HK-2 (cell line): ENCODE measurements at regions not wholly inside any gene's neighbourhood (a gene's known extent, or its start where the extent isn't known, plus 50 kb on each side); places are given as distances from the start of the nearest gene placed in this dataset.
A peak's percentile ranks its signal among the peaks of the same experiment; 100 is the strongest.

Experiments
- DNase-seq: peaks from one replicate; pipeline ENCODE4 v3.0.0-alpha.2; 2018; ENCODE audit not compliant: unreplicated experiment

DNA sequence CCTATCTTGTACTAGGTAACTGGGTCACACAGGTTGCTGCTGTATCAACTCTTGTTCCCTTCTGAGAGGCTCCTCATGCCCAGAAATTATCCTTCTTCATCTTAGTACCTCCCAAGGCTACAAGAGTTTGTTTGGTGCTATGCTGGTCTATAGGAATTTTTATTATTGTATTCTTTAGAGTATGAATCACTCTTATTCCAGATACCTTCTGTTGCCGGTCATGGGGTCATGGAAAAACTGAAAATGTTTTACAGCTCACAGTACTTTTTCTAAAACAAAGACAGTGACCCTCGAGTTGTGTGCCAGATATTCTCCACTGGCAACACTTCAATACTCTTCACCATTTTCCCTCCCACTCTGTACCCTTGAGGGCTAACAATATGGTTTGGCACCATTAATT, 1598.0 kb upstream of the TMEM132C start:
- no peak for DNase-seq

DNA sequence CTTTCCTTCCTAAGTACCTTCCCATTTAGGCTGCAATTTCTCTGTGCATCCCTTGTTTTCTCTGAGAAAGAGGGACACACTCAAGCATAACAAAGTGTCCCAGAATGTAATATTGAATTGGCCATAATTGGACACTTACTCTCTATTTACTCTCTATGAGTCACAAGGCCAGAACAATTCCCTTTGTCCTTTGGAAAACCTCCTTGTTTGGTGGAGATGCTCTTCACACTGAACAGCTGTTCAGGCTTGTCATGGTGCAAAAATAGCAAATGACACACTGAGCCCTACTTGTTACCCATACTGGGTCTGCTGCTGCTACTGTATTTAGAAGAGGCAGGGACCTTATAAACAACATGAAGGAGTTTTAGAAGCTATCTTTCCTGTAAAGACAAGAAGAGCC, 1590.5 kb upstream of the TMEM132C start:
- no peak for DNase-seq

DNA sequence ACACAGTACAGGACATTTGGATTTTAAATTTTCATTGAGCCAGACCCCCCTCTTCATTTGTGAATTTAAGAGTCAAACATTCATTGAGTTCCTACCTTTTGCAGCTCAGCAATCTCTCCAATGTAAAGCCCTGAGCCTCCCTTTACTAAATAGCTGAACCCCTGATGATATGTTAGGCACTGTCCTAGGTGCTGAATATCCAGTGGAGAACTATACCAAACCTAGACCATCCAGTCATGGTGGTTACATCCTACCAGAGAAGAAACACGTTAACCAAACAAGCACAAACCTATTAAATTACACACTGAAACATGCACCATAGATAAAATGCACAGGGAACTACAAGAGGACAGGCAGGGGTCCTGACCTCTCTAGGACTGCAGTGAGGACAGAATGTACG, 1585.3 kb upstream of the TMEM132C start:
- DNase-seq, result no peak

DNA sequence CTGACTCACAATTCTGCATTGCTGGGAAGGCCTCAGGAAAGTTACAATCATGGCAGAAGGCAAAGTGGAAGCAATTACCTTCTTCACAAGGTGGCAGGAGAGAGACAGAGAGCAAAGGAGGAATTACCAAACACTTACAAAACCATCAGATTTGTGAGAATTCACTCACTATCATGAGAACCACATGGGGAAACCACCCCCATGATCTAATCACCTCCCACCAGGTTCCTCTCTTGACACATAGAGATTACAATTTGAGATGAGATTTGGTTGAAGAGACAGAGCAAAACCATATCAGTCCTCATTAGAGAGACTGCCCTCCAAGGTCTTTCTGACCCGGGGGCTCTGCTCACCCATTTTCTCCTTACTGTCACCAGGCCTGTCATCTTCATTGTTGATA, 1582.3 kb upstream of the TMEM132C start:
- DNase-seq, result no peak

DNA sequence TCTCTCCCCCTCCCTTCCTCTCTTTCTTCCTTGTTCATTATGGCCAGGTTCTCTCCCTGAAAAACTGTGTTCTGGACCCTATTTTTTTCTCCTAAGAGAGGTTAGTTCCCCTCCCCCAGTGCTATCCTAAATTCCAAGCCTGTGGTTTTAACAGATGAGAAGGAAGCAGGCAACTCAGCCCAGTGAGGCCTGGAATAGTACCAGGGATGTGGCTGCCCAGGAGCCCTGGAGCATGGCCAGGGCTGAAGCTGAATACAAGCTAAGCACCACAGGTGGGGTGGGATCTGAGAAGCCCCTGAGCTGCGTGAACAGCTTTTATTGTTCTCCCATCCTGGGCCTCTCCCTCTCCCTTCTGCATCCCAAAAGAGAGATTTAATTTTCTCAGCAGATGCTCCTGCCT, 1581.3 kb upstream of the TMEM132C start:
- DNase-seq, result no peak

DNA sequence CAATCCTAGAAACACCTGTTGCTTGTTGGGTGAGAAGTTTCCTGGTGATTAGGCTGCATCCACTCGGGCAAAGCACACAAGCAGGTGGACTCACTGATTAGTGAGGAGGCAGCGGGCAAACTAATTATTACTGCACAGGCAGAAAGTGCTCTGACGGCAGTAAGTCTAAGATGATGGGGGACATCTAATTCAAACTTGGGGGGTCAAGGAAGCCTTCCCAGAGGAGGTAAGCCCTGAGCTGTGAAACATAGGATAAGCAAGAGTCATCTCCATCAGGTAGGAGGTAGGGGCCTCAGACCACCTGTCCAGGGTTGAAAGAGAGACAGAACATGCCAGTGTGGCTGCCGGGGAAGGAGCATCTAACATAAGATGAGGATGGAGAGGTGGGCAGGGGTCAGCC, 1578.4 kb upstream of the TMEM132C start:
- no peak for DNase-seq

DNA sequence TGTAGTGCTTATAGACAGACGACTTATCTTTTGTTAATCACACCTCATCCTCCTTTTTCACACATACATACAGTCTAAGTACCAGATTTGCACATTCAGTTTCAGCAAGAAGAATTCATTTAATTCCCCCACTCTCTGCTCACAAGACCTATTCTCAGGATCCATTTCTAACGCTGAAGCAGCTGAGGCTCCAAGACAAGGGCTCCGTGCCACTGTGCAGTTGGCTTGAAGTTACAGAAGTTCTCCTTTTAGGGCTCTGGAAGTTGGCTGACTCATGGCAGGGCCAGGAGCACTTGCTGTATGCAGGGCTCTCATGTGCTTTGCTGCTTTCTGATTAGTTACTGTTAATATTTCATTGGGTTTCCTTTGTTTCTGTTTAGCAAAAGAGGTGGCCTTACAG, 1566.9 kb upstream of the TMEM132C start:
- DNase-seq, result no peak

DNA sequence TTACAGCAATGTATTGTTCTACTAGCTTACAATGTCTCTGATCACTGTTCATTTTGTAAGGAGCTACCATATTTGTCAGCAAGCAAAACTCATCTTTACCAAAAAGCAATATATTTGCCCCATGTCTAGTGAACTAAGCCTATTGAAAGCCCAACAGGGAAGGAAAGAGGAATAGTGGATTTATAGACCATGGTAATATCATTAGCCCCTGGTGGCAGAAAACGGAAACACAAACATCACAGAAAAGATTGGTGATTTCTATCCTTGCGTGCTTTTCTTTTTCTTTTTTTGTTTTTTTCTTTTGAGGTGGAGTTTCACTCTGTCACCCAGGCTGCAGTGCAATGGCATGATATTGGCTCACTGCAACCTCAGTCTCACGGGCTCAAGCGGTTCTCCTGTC, 1562.4 kb upstream of the TMEM132C start:
- no peak for DNase-seq

DNA sequence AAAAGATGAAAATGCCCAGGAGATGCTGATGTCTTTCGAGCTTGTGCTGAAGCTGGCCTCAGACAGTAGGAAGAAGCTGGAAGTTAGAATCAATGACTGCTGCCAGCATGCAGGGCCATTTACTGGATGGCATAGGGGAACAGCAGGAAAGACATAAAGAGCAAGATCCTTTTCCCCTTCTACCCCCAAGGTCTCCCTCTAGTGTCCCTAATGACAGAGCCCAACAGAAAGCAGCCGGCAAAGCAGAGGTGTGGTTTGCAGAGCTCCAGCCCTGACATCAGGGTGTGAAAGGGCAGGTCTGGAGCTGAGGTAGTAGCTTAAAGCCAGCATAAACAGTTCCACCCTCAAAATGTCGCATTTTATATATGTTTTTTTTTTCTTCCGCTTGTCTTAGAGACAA, 1560.7 kb upstream of the TMEM132C start:
- DNase-seq, result no peak

DNA sequence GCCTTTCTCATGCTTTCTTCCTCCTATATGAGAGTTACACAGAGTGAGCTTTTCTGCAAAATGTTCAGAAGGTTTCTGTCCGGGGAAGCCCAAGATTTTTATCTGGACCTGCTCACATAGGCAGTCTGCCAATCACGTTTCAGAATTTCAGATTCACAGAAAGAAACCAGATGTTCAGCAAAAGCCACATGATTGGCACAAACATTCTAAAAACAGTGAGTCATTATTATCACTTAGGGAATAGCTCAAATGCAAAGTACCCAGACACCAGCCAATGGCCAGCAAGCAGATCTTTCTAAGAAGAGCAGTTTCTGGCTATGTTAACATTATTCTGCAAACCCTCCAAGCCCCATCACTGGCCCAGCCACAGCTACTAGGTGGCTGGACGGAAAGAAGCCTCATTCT, 1558.5 kb upstream of the TMEM132C start:
- no peak for DNase-seq

DNA sequence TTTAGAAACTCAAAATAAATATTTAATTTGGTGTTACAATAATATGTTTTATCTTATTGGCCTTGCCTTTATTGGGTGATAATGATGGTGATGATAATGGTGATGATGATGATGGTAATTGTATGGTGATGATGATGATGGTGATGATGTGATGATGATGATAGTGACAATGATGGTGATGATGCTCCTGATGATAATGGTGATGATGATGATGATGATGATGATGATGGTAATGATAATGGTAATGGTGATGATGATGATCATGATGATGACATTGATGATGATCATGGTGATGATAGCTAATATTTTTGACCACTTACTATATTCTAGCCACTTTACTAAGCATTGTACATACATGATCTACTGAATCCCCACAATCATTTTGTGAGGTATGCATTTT, 1548.6 kb upstream of the TMEM132C start:
- no peak for DNase-seq

DNA sequence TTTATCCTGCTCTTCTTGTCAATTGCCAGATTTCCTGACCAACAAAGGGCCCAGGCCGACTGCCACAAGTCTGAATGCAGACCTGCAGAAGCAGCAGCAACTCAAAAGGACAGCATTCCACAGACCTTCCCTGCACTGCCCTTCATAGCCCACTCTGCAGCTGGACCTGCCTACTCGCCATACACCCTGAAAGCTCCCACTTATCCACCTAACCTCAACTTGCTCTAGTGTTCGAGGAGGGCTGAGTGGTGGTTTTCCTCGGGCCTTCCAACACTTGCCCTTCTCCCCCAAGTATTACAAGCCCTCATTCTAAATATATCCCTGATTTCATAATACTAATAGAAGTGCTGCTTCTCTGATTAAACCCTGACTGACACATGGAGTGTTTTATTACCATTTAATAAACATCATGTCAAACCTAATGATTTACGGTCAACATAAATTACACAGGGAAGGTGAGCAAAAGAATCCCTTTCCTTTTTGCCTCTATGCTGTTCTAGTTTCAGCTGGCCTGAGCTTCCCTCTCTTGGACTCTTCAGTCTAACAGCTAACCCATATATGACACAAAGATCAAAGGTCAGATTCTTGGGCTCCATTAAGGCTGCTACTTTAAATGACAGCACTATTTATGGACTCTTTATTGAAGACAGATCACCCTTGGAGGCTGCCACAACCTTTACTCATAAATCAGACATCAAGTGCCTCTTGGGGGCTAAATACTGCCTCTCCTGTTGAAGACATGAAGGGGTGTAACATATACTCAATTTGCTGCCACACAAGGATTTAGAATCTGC, 1546.9 kb upstream of the TMEM132C start:
- DNase-seq, result no peak

DNA sequence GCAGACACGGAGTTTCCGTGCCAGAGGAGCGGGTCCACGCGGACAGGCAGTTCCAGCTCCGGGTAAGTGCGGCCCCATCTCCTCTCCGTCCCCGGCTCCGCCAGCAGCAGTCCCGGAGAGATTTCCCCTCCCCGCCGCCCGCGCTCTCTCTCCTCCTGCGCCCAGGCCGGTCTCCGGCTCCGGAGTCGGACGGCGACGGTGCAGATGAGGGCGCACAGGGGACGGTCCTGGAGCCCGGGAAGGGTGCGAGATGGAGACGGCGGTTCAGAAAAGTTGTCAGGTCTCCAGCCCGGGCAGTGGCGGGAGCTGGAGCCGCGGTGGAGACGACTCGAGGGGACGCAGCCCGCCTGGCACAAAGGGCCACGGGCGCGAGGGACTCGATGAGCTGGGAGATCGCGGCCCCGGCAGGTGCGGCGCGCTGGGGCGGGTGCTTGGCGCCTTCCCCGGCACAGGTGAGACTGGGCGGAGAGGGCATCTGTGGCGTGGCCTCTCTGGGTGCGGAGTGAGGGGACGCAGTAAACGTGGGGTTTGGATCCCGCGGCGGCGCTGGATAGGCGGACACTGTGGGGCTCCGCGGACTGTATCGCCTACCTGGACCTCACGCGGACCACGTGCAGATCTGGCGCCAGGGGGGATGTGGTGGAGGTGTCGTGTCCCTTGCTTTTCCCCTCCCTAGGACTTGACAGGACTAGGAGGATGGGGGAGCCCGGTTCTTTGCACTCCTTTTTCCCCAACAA, 1540.3 kb upstream of the TMEM132C start:
- DNase-seq, result no peak

DNA sequence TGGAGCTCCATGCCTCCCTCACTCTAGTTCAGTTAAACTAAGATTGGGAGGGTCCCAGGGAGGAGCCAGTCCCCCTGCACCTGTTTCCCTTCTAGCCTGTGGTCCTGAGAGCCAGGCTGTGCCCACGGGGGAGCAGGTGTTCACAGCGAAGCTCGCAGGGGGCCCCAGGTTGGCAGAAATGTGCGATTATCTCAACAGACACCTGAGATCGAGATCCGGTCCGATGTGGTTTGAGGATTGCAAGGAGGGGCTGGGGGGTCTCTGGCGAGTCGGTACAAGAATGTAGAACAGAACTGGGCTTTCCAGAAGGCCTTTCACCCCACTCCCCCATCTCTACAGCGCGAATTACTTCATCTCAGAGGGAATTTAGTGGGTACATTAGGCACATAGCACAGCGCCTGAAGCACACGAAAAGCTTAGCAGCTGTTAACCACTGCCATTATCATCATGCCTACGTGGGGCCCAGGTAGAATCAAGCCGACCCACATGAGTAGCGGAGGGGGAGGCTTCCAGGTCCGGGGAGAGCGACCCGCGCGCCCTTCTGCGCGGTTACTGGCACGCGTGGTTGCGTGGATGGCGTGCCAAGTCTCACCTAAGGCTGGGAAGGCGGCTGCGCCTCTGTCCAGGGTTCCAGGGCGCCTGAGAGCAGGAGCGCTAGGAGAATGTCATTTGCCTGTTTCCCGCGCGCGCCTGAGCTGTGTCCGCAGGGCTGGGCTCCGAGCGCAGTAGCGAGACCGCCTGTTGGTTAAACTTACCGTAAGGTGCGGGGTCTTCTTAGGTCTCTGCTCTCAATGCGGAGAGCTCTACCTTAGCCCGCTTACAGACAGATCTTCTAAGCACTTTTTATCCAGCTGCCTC, 1539.5 kb upstream of the TMEM132C start:
- DNase-seq, result no peak

DNA sequence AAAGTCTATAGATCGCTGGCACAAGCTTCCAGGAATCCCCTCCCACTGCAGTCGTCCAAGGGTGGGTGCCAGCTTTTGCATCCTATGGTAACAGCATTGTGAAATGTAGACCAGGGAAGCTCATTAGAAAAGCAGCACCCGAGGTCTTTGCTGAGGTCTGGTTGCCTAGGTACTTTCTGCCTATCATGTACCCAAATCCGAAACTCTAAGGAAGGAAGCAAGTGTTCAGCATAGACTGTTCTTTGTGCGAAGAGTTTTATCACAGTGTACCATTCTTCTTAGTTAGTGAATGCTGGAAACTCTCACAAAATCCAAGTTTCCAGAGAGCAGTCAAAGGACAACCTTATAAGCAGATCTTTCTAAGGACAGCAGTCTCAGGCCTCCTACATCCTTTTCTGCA, 1532.7 kb upstream of the TMEM132C start:
- DNase-seq, result no peak

DNA sequence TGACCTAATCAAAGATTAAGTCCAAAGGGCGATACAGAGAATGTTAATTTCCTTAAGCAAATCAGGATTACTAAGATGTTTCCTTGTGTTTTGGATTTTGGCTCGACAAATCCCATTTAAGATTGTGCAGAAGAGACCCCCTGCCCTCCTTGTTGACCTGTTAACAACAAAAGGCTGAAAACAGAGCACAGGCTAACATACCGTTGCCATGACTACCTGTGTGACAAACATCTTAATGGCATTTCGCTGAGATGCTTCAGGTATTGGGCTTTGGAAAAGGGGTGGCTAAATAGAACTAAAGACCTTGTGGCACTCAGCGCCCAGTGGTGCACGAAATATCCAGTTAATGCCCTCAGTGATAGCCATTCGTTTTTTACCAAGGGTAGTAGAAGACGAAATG, 1532.3 kb upstream of the TMEM132C start:
- DNase-seq, result no peak

DNA sequence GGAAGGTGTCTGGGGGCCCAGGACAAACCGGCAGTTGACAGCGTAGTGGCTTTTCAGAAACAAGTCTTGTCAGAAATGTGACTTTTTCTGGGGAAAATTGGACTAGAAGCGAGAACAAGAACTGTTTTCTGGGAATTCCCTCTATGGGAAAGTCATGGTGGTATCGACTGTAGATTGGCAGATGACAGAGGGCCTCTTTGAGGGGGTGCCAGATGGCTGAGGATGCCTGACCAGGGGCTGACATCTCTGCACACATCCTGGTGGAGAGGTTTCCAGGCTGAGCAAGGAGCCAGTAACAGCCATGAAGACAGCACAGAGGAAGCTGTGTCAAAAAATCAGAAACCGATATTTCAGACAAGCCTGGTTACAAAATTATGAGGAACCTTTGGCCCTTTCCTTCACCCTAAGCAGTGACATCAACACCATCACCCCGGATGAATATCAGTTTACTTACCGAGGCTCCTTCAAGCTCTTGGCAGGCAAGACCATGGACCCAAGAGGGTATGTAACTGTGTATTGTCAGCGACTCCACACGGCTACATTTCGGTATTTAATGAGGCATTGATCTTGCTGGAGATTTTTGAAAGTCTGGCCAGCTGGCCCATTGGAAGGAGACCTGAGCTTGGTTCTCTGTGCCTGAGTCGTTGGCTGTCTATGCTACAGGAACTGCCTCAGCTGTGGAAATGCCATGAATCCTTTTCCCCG, 1525.3 kb upstream of the TMEM132C start:
- DNase-seq, result no peak

DNA sequence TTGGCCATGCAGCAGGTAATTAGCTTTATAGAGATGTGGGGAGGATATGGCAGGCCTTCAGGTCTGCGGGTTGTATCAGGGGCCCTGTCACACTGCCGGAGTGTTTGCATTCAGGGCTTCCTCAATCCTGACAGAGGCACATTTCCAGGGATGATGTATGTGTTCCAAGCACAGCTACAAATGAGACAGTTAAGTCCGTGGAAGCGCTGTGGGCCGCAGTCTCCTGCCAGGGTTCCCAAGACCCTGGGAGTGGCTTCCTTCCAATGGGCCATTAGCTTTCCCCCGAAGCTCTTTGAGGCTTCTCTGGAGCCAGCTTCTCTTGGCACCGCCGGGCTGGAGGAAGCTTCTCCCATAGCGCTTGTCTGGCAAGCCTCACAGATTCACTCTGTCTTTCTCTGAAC, 1524.7 kb upstream of the TMEM132C start:
- no peak for DNase-seq

DNA sequence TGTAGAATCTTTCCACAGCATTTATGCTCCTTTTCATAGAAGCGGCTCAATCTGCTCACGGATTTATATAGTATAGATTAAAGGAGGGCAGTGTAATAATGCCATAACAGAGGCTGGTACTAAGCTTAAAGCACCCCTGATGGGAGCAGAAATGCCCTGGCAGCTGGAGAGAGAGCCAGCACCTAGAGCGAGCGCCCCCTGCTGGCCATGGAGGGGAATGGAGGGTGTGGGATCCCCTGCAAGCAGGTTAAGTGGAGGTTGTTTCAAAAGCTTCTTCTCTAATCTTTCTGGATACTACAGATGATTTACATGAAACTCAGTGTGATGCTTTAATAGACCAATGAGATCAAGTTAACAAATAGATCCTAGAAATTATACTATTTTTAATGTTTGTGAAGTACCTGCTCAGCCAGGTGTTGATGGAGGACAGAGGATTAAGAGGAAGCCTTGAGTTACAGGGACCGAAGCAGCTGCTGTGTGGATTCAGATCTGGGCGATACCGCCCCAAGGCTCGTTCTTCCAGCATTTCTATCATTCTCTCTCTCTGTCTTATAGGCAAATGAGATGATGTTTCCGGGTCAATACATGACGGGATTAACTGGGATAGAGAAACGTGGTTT, 1519.3 kb upstream of the TMEM132C start:
- DNase-seq, result peak; percentile 56

DNA sequence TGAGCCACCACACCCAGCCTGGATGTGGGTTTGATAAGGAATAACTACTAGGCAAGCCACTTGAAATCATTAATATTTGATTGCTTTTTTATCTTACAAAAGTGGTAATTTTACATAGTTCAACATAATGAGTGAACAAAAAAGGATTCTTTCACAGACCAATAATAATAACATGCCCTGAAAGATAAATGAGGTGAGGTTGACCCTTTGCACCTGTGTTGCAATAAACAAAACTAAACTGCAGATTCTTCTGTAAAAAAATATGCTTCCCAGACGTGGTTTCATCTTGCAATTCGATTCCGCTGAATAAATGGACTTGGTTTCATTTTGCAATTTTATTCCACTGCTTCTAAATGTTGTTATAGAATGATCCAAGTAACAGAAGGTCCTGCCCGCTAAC, 1514.9 kb upstream of the TMEM132C start:
- DNase-seq, result no peak

DNA sequence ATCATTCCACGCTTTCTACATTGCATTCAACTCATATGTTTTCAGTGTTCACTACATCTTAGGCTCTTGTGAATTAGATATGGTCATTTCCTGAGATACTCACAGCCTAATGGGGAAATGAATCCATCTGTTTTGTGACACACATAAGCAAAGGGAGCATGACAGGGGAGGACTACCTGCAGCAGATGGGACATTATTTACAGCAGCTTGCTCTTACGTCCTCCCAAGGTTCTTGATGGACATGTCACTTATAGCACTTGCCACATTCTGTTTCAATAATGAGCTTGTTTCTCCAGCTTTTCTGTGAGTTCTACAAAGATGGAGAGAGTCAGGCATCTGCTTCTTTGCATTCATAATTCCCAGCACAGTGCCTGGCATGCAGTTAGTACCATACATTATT, 1509.6 kb upstream of the TMEM132C start:
- no peak for DNase-seq

DNA sequence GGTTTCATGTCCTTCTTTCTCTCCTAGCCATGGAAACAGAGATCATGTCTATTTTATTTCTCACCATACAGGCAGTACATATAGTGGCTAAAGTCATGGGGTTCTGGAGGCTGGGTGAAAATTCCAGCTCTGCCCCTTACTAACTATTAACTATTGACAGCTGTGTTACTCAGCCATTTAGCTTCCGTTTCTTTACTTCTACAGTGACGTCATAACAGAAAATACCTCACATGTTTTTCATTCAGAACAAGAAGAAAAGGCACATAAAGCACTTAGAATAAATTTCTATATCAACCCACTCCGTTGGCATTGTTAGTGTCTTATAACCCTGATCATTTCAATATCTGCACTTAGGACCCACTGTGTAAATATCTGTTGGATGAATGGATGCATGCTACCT, 1506.9 kb upstream of the TMEM132C start:
- DNase-seq, result no peak
